ENCODE measurements at regions not wholly inside any gene's neighbourhood (a gene's known extent, or its start where the extent isn't known, plus 50 kb on each side); places are given as distances from the start of the nearest gene placed in this dataset.

- Histone ChIP-seq H3K4me1 (ENCODE audit: insufficient read depth, low read length) (no peaks in the 10 kb centered on the region), H3K9ac (ENCODE audit: low read depth, low read length) (no peak overlapping the region), H3K27ac (ENCODE audit: low read length) (no peak overlapping the region), H3K4me3 (ENCODE audit: low read depth in 1 of 2, low read length in 2 of 2) (no peak overlapping the region), H4K20me1 (ENCODE audit: insufficient read depth, low read length) (no peaks in the 10 kb centered on the region), H3K27me3 (ENCODE audit: insufficient read depth, low read length, poor library complexity) (no peaks in the 10 kb centered on the region), H3K79me2 (ENCODE audit: insufficient read depth, low read length) (no peaks in the 10 kb centered on the region), H2AFZ (ENCODE audit: low read depth, low read length) (no peak overlapping the region), H3K36me3 (ENCODE audit: insufficient read depth, low read length) (no peaks in the 10 kb centered on the region), H3K4me2 (ENCODE audit: insufficient read depth, low read length) (no peak overlapping the region), H3K9me3 (ENCODE audit: insufficient read depth, low read length, severe bottlenecking) (no peaks in the 10 kb centered on the region)
- DNase-seq (no peak), ATAC-seq (ENCODE audit: insufficient read depth, low read depth) (no peak)
- TF ChIP-seq CTCF (IDR thresholded peaks at IDR 0.05; ENCODE audit: borderline replicate concordance, extremely low read depth, low read length, poor library complexity, severe bottlenecking), result no peak
Measured at GRCh38 chr3:117367861-117368260, 658.3 kb downstream of the TUSC7 start.

- Histone ChIP-seq H3K27ac (ENCODE audit: low read length) (no peak overlapping the region), H3K36me3 (ENCODE audit: insufficient read depth, low read length) (no peaks in the 10 kb centered on the region), H3K9me3 (ENCODE audit: insufficient read depth, low read length, severe bottlenecking) (no peaks in the 10 kb centered on the region), H3K4me3 (ENCODE audit: low read depth in 1 of 2, low read length in 2 of 2) (no peak overlapping the region), H2AFZ (ENCODE audit: low read depth, low read length) (no peak overlapping the region), H3K4me2 (ENCODE audit: insufficient read depth, low read length) (no peak overlapping the region), H3K27me3 (ENCODE audit: insufficient read depth, low read length, poor library complexity) (no peaks in the 10 kb centered on the region), H3K9ac (ENCODE audit: low read depth, low read length) (no peak overlapping the region), H3K79me2 (ENCODE audit: insufficient read depth, low read length) (no peaks in the 10 kb centered on the region), H3K4me1 (ENCODE audit: insufficient read depth, low read length) (no peaks in the 10 kb centered on the region), H4K20me1 (ENCODE audit: insufficient read depth, low read length) (no peaks in the 10 kb centered on the region)
- TF ChIP-seq EZH2 (IDR thresholded peaks at IDR 0.05; ENCODE audit: borderline replicate concordance, low read depth, low read length, severe bottlenecking), result no peak
- ATAC-seq (ENCODE audit: insufficient read depth, low read depth) (no peak), DNase-seq (no peak)
Measured at GRCh38 chr3:117380631-117381030, 671.1 kb downstream of the TUSC7 start.

GRCh38 chr3:117393119-117393518, 683.5 kb downstream of the TUSC7 start:
- no peak for TF ChIP-seq EZH2 (IDR thresholded peaks at IDR 0.05; ENCODE audit: borderline replicate concordance, low read depth, low read length, severe bottlenecking)
- no peak for TF ChIP-seq CTCF (IDR thresholded peaks at IDR 0.05; ENCODE audit: borderline replicate concordance, extremely low read depth, low read length, poor library complexity, severe bottlenecking)
- ATAC-seq (ENCODE audit: insufficient read depth, low read depth) (no peak), DNase-seq (no peak)
- H3K9ac ChIP-seq (ENCODE audit: low read depth, low read length), result no peak overlapping the region
- no peaks in the 10 kb centered on the region for H3K9me3 ChIP-seq (ENCODE audit: insufficient read depth, low read length, severe bottlenecking)
- H3K79me2 ChIP-seq (ENCODE audit: insufficient read depth, low read length), result no peaks in the 10 kb centered on the region
- H3K4me1 ChIP-seq (ENCODE audit: insufficient read depth, low read length), result no peaks in the 10 kb centered on the region
- no peaks in the 10 kb centered on the region for H3K36me3 ChIP-seq (ENCODE audit: insufficient read depth, low read length)
- H3K4me3 ChIP-seq (ENCODE audit: low read depth in 1 of 2, low read length in 2 of 2), result no peak overlapping the region
- no peak overlapping the region for H2AFZ ChIP-seq (ENCODE audit: low read depth, low read length)
- H3K27ac ChIP-seq (ENCODE audit: low read length), result no peak overlapping the region
- no peaks in the 10 kb centered on the region for H3K27me3 ChIP-seq (ENCODE audit: insufficient read depth, low read length, poor library complexity)
- no peaks in the 10 kb centered on the region for H4K20me1 ChIP-seq (ENCODE audit: insufficient read depth, low read length)
- H3K4me2 ChIP-seq (ENCODE audit: insufficient read depth, low read length), result no peak overlapping the region

GRCh38 chr3:117398141-117398899, 688.7 kb downstream of the TUSC7 start:
- no peak overlapping the region for H3K27ac ChIP-seq (ENCODE audit: low read length)
- DNase-seq, result no peak
- no peaks in the 10 kb centered on the region for H3K9me3 ChIP-seq (ENCODE audit: insufficient read depth, low read length, severe bottlenecking)

More at GRCh38 chr3:117398141-117398899, 688.7 kb downstream of the TUSC7 start:
- TF ChIP-seq EZH2 (IDR thresholded peaks at IDR 0.05; ENCODE audit: borderline replicate concordance, low read depth, low read length, severe bottlenecking) (no peak), CTCF (IDR thresholded peaks at IDR 0.05; ENCODE audit: borderline replicate concordance, extremely low read depth, low read length, poor library complexity, severe bottlenecking) (no peak)
- Histone ChIP-seq H3K4me1 (ENCODE audit: insufficient read depth, low read length) (no peaks in the 10 kb centered on the region), H3K27me3 (ENCODE audit: insufficient read depth, low read length, poor library complexity) (no peaks in the 10 kb centered on the region), H3K36me3 (ENCODE audit: insufficient read depth, low read length) (no peaks in the 10 kb centered on the region), H3K4me3 (ENCODE audit: low read depth in 1 of 2, low read length in 2 of 2) (no peak overlapping the region), H3K4me2 (ENCODE audit: insufficient read depth, low read length) (no peak overlapping the region), H2AFZ (ENCODE audit: low read depth, low read length) (no peak overlapping the region), H4K20me1 (ENCODE audit: insufficient read depth, low read length) (no peaks in the 10 kb centered on the region), H3K9ac (ENCODE audit: low read depth, low read length) (no peak overlapping the region), H3K79me2 (ENCODE audit: insufficient read depth, low read length) (no peaks in the 10 kb centered on the region)
- ATAC-seq (ENCODE audit: insufficient read depth, low read depth), result no peak
